ENCODE measurements at regions not wholly inside any gene's neighbourhood (a gene's known extent, or its start where the extent isn't known, plus 50 kb on each side); places are given as distances from the start of the nearest gene placed in this dataset.

GRCh38 chr11:128234143-128234542 lies 353.2 kb downstream of the ETS1 start:
- DNase-seq (ENCODE audit: low spot score) (no peak), ATAC-seq (no peak)

- no peak for DNase-seq (ENCODE audit: low spot score)
- no peak for ATAC-seq
These were observed 354.8 kb downstream of the ETS1 start for GRCh38 chr11:128232588-128232987.

GRCh38 chr11:128231845-128232410 lies 355.4 kb downstream of the ETS1 start:
- DNase-seq (ENCODE audit: low spot score) (no peak), ATAC-seq (no peak)

GRCh38 chr11:128227466-128227865 lies 359.9 kb downstream of the ETS1 start:
- no peak for ATAC-seq
- no peak for DNase-seq (ENCODE audit: low spot score)

- no peak for ATAC-seq
- no peak for DNase-seq (ENCODE audit: low spot score)
These were observed 361.1 kb downstream of the ETS1 start for GRCh38 chr11:128226106-128226716.

- ATAC-seq (no peak), DNase-seq (ENCODE audit: low spot score) (no peak)
These were observed 365.0 kb downstream of the ETS1 start for GRCh38 chr11:128222245-128222884.

- DNase-seq (ENCODE audit: low spot score): no peak
- ATAC-seq: no peak
These were observed 367.6 kb downstream of the ETS1 start for GRCh38 chr11:128219731-128220120.

GRCh38 chr11:128216198-128216597 lies 371.2 kb downstream of the ETS1 start:
- DNase-seq (ENCODE audit: low spot score) (no peak), ATAC-seq (peak; percentile 87)

- no peak for DNase-seq (ENCODE audit: low spot score)
- no peak for ATAC-seq
These were observed 372.0 kb downstream of the ETS1 start for GRCh38 chr11:128215238-128215882.

- ATAC-seq: no peak
- no peak for DNase-seq (ENCODE audit: low spot score)
These were observed 373.1 kb downstream of the ETS1 start for GRCh38 chr11:128214263-128214662.

GRCh38 chr11:128213461-128213860 lies 373.9 kb downstream of the ETS1 start:
- DNase-seq (ENCODE audit: low spot score) (no peak), ATAC-seq (no peak)

- ATAC-seq: peak; percentile 20
- no peak for DNase-seq (ENCODE audit: low spot score)
These were observed 375.0 kb downstream of the ETS1 start for GRCh38 chr11:128212324-128212723.

- DNase-seq (ENCODE audit: low spot score) (no peak), ATAC-seq (peak; percentile 75)
These were observed 377.0 kb downstream of the ETS1 start for GRCh38 chr11:128210148-128210940.

- ATAC-seq: no peak
- no peak for DNase-seq (ENCODE audit: low spot score)
These were observed 378.3 kb downstream of the ETS1 start for GRCh38 chr11:128209138-128209435.

GRCh38 chr11:128208329-128209137 lies 378.8 kb downstream of the ETS1 start:
- ATAC-seq (peak; percentile 35), DNase-seq (ENCODE audit: low spot score) (no peak)

- DNase-seq (ENCODE audit: low spot score) (no peak), ATAC-seq (peak; percentile 59)
These were observed 379.5 kb downstream of the ETS1 start for GRCh38 chr11:128207861-128208321.

- no peak for ATAC-seq
- DNase-seq (ENCODE audit: low spot score): no peak
These were observed 380.9 kb downstream of the ETS1 start for GRCh38 chr11:128206461-128206860.

- no peak for ATAC-seq
- DNase-seq (ENCODE audit: low spot score): no peak
These were observed 381.6 kb downstream of the ETS1 start for GRCh38 chr11:128205796-128206195.

- DNase-seq (ENCODE audit: low spot score) (no peak), ATAC-seq (no peak)
These were observed 382.5 kb downstream of the ETS1 start for GRCh38 chr11:128204898-128205297.

GRCh38 chr11:128201801-128202200 lies 385.6 kb downstream of the ETS1 start:
- no peak for ATAC-seq
- DNase-seq (ENCODE audit: low spot score): no peak

- no peak for DNase-seq (ENCODE audit: low spot score)
- no peak for ATAC-seq
These were observed 386.3 kb downstream of the ETS1 start for GRCh38 chr11:128201009-128201408.
